HL-60 (cell line): ENCODE measurements at regions not wholly inside any gene's neighbourhood (a gene's known extent, or its start where the extent isn't known, plus 50 kb on each side); places are given as distances from the start of the nearest gene placed in this dataset.

ENCODE experiments used
- GABPA ChIP-seq: IDR thresholded peaks from 2 replicates; pipeline ENCODE4 v1.6.1; 2012; ENCODE audit warnings: low read depth
- POLR2AphosphoS5 ChIP-seq: IDR thresholded peaks from 2 replicates; pipeline ENCODE4 v1.6.1; 2012; ENCODE audit warnings: low read depth
- TF ChIP-seq, protein P1 (sequence below): IDR thresholded peaks from one replicate; pipeline ENCODE4 v1.5.1; 2011; ENCODE audit warnings: low read length, control low read depth, inconsistent platforms; ENCODE audit not compliant: insufficient read depth

DNA sequence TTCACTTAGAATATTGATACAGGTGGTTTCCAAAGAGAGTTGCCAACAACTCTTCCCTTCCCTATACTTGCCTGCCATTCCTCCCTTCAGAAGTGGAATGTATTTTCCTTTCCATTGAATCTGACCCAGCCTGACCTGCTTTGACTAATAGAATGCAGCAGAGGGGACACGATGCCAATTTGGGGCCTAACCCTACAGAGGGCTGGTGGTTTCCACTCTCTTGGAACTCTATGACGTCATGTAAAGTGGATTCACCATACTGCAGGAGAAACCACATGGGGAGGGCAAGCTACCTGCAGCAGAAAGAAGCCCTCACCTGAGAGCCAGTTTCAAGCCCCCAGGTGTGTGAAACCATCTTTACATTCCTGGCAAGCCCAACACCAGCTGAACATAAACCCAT lies 98.9 kb upstream of the TRIB2 start:
- TF ChIP-seq, protein P1, sequence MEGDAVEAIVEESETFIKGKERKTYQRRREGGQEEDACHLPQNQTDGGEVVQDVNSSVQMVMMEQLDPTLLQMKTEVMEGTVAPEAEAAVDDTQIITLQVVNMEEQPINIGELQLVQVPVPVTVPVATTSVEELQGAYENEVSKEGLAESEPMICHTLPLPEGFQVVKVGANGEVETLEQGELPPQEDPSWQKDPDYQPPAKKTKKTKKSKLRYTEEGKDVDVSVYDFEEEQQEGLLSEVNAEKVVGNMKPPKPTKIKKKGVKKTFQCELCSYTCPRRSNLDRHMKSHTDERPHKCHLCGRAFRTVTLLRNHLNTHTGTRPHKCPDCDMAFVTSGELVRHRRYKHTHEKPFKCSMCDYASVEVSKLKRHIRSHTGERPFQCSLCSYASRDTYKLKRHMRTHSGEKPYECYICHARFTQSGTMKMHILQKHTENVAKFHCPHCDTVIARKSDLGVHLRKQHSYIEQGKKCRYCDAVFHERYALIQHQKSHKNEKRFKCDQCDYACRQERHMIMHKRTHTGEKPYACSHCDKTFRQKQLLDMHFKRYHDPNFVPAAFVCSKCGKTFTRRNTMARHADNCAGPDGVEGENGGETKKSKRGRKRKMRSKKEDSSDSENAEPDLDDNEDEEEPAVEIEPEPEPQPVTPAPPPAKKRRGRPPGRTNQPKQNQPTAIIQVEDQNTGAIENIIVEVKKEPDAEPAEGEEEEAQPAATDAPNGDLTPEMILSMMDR, result no peak
- TF ChIP-seq POLR2AphosphoS5 (no peak), GABPA (no peak)
